ENCODE measurements at regions not wholly inside any gene's neighbourhood (a gene's known extent, or its start where the extent isn't known, plus 50 kb on each side); places are given as distances from the start of the nearest gene placed in this dataset.

DNA sequence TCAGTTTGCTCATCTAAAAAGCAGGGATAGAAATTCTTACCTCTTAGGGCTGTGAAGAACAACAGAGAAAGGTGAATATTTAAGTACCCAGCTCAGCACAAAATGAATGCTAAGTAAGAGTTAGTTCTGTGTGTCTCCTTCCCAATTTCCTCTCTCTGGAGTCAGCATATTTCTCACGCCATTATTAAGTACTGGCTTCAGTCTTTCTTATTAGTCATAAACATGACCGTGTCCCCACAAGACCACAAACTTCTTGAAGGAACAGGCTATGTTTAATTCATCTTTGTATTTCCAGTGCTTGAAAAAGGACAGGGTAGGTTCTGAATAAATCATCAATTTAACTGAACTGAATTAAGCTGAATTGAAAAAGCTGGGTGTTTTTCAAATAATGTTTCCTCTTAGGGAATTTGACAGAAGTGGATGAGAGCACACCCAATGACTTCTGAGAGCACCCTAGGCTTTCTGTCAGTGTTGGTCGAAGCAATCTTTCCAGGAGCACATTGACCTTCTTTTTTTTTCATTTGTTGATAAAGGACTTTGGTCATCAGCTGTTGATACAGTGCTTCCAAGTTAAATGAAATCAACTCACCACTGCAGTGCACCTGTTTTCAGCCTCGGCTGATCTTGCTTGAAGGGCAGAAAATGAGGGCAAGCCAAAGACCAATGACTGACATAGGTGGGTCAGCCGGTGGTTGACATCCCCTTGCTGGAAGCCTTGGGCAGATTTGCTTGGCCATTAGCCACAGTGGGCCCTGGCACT lies 324.6 kb downstream of the MFSD1 start:
- no peak for DNase-seq
- Histone ChIP-seq H4K20me1 (ENCODE audit: insufficient read depth, low read depth, low read length) (no peaks in the 10 kb centered on the region), H3K4me3 (ENCODE audit: low read length) (no peak overlapping the region), H3K79me2 (ENCODE audit: low read length) (no peaks in the 10 kb centered on the region), H3K4me1 (ENCODE audit: low read length) (no peaks in the 10 kb centered on the region), H3K27ac (ENCODE audit: low read length) (no peak overlapping the region), H3K9me3 (ENCODE audit: low read length) (no peaks in the 10 kb centered on the region), H2AFZ (ENCODE audit: low read length) (no peak overlapping the region), H3K9ac (ENCODE audit: low read length) (no peak overlapping the region), H3K9me2 (replicated peaks; ENCODE audit: insufficient read depth, low read length) (no peaks in the 10 kb centered on the region), H3K27me3 (ENCODE audit: low read length) (no peaks in the 10 kb centered on the region), H3K36me3 (ENCODE audit: insufficient read depth, low read length) (no peaks in the 10 kb centered on the region), H3K4me2 (ENCODE audit: low read depth, low read length, poor library complexity, severe bottlenecking) (no peak overlapping the region)

DNA sequence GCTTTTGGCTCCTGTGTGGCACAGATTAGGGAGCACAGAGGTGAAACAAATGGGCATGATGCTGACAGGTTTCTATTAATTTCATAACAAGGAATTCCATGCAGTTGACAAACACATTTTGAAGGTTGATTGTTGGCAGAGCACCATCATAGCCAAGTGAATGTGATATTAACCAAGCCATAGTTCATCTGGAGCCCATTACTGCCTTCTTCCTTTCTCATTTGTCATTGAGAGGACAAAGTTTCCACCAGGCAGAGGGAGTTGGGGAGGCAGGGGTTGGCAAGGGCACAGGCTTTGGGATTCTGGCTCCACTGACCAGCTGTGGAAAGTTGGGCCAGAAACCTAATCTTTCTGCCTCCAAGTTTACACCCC lies 325.2 kb downstream of the MFSD1 start:
- Histone ChIP-seq H3K4me2 (ENCODE audit: low read depth, low read length, poor library complexity, severe bottlenecking) (no peak overlapping the region), H3K36me3 (ENCODE audit: insufficient read depth, low read length) (no peaks in the 10 kb centered on the region), H3K9me2 (replicated peaks; ENCODE audit: insufficient read depth, low read length) (no peaks in the 10 kb centered on the region), H2AFZ (ENCODE audit: low read length) (no peak overlapping the region), H3K4me3 (ENCODE audit: low read length) (no peak overlapping the region), H3K79me2 (ENCODE audit: low read length) (no peaks in the 10 kb centered on the region), H3K9ac (ENCODE audit: low read length) (no peak overlapping the region), H4K20me1 (ENCODE audit: insufficient read depth, low read depth, low read length) (no peaks in the 10 kb centered on the region), H3K9me3 (ENCODE audit: low read length) (no peaks in the 10 kb centered on the region), H3K27me3 (ENCODE audit: low read length) (no peaks in the 10 kb centered on the region), H3K4me1 (ENCODE audit: low read length) (no peaks in the 10 kb centered on the region), H3K27ac (ENCODE audit: low read length) (no peak overlapping the region)
- DNase-seq = no peak

DNA sequence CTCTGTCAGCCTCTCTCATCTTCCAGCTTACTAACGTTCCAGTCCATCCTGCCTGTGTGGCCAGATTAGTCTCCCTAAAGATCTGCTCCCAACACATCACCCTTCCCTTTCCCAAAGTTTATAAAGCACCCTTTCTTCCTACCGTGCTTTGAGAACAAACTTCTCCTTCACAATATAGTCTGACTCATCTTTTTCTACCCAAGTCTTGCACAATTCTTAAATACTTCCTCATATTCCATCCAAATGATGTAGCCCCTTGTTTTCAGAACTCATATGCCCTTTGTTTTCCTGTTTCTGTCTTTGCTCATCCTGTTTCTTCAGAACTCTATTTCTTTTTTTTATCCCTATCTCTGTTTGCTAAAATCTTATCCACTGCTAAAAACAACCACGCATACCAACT lies 326.8 kb downstream of the MFSD1 start:
- Histone ChIP-seq H3K27me3 (ENCODE audit: low read length) (no peaks in the 10 kb centered on the region), H3K9me3 (ENCODE audit: low read length) (no peaks in the 10 kb centered on the region), H4K20me1 (ENCODE audit: insufficient read depth, low read depth, low read length) (no peaks in the 10 kb centered on the region)

DNA sequence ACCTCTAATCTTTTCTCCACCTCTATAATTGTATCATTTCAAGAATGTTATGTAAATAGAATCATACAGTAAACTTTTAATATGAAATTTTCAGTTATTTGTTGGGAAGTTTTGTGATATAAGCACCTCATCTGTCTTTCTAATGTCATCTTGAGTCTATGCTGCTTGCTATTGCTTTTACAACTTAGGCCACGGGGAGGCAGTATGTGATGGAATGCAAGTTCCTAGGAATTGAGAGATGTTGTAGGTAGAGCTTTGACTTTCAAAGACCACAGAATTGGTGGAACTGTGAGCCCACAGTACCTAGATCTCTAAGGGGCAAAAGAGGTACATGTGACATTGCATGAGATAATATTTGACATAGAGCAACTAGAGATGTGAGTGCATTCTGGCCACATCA lies 328.3 kb downstream of the MFSD1 start:
- H4K20me1 ChIP-seq (ENCODE audit: insufficient read depth, low read depth, low read length) = no peaks in the 10 kb centered on the region
- peak; percentile 75 for DNase-seq
- no peak overlapping the region for H3K27ac ChIP-seq (ENCODE audit: low read length)
- H3K9me3 ChIP-seq (ENCODE audit: low read length) = no peaks in the 10 kb centered on the region
- no peaks in the 10 kb centered on the region for H3K9me2 ChIP-seq (replicated peaks; ENCODE audit: insufficient read depth, low read length)
- H3K4me3 ChIP-seq (ENCODE audit: low read length) = no peak overlapping the region
- no peak overlapping the region for H3K4me2 ChIP-seq (ENCODE audit: low read depth, low read length, poor library complexity, severe bottlenecking)
- no peaks in the 10 kb centered on the region for H3K79me2 ChIP-seq (ENCODE audit: low read length)
- no peaks in the 10 kb centered on the region for H3K27me3 ChIP-seq (ENCODE audit: low read length)
- no peak overlapping the region for H3K9ac ChIP-seq (ENCODE audit: low read length)
- no peak overlapping the region for H2AFZ ChIP-seq (ENCODE audit: low read length)
- H3K4me1 ChIP-seq (ENCODE audit: low read length) = no peaks in the 10 kb centered on the region
- no peaks in the 10 kb centered on the region for H3K36me3 ChIP-seq (ENCODE audit: insufficient read depth, low read length)

More for the DNA sequence above, 326.8 kb downstream of the MFSD1 start:
- Histone ChIP-seq H3K27ac (ENCODE audit: low read length) (no peak overlapping the region), H3K4me3 (ENCODE audit: low read length) (no peak overlapping the region), H3K9me2 (replicated peaks; ENCODE audit: insufficient read depth, low read length) (no peaks in the 10 kb centered on the region), H3K36me3 (ENCODE audit: insufficient read depth, low read length) (no peaks in the 10 kb centered on the region), H3K4me2 (ENCODE audit: low read depth, low read length, poor library complexity, severe bottlenecking) (no peak overlapping the region), H3K4me1 (ENCODE audit: low read length) (no peaks in the 10 kb centered on the region), H3K9ac (ENCODE audit: low read length) (no peak overlapping the region), H3K79me2 (ENCODE audit: low read length) (no peaks in the 10 kb centered on the region), H2AFZ (ENCODE audit: low read length) (no peak overlapping the region)
- no peak for DNase-seq

DNA sequence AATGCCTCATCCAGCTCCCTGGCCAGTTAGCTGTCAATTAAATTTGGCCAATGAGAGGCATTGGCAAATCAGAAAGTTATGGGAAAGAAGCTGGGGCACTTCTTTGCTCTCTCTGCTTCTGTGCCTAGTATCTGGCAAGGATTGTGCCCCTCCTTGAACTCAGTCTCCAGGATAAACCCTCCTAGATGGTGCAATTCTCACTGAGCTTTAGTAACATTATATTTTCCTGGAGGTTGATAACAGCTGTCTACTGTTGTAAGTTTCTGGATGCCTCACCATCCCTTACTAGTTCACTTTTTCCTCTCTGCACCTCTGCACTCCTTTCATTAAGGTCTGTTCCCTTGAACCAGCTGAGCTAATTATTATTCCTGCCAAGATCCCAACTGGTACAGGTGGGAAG lies 329.5 kb downstream of the MFSD1 start:
- no peaks in the 10 kb centered on the region for H3K9me3 ChIP-seq (ENCODE audit: low read length)
- no peak overlapping the region for H3K9ac ChIP-seq (ENCODE audit: low read length)
- H3K4me2 ChIP-seq (ENCODE audit: low read depth, low read length, poor library complexity, severe bottlenecking) = no peak overlapping the region
- no peaks in the 10 kb centered on the region for H3K27me3 ChIP-seq (ENCODE audit: low read length)
- H4K20me1 ChIP-seq (ENCODE audit: insufficient read depth, low read depth, low read length) = no peaks in the 10 kb centered on the region
- no peak overlapping the region for H3K27ac ChIP-seq (ENCODE audit: low read length)
- H2AFZ ChIP-seq (ENCODE audit: low read length) = no peak overlapping the region
- DNase-seq = no peak
- no peaks in the 10 kb centered on the region for H3K4me1 ChIP-seq (ENCODE audit: low read length)
- H3K9me2 ChIP-seq (replicated peaks; ENCODE audit: insufficient read depth, low read length) = no peaks in the 10 kb centered on the region
- no peaks in the 10 kb centered on the region for H3K36me3 ChIP-seq (ENCODE audit: insufficient read depth, low read length)
- no peak overlapping the region for H3K4me3 ChIP-seq (ENCODE audit: low read length)
- no peaks in the 10 kb centered on the region for H3K79me2 ChIP-seq (ENCODE audit: low read length)

DNA sequence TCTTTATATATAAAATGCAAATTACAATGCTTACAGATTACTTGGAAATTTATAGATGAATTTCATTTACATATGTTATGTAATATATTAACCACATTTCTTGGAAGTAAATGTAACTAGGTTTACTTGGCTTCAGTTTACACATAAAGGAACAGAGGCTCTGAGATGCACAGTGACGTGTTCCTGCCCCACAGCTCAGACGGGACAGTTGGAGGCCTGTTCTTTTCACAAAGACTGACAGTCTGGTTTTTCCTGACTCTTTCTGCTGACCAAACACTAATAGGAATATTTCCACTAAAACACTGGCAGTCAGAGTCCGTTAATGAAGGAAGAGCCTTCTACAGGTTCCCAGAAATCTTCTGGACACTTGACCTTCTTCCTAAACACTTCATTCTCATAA lies 336.1 kb downstream of the MFSD1 start:
- Histone ChIP-seq H3K9me2 (replicated peaks; ENCODE audit: insufficient read depth, low read length) (no peaks in the 10 kb centered on the region), H3K27ac (ENCODE audit: low read length) (no peak overlapping the region), H4K20me1 (ENCODE audit: insufficient read depth, low read depth, low read length) (no peaks in the 10 kb centered on the region), H3K36me3 (ENCODE audit: insufficient read depth, low read length) (no peaks in the 10 kb centered on the region), H3K9me3 (ENCODE audit: low read length) (no peaks in the 10 kb centered on the region), H3K4me2 (ENCODE audit: low read depth, low read length, poor library complexity, severe bottlenecking) (no peak overlapping the region), H3K4me1 (ENCODE audit: low read length) (no peaks in the 10 kb centered on the region), H3K79me2 (ENCODE audit: low read length) (no peaks in the 10 kb centered on the region), H3K9ac (ENCODE audit: low read length) (no peak overlapping the region), H2AFZ (ENCODE audit: low read length) (no peak overlapping the region), H3K4me3 (ENCODE audit: low read length) (no peak overlapping the region), H3K27me3 (ENCODE audit: low read length) (no peaks in the 10 kb centered on the region)
- DNase-seq = no peak

DNA sequence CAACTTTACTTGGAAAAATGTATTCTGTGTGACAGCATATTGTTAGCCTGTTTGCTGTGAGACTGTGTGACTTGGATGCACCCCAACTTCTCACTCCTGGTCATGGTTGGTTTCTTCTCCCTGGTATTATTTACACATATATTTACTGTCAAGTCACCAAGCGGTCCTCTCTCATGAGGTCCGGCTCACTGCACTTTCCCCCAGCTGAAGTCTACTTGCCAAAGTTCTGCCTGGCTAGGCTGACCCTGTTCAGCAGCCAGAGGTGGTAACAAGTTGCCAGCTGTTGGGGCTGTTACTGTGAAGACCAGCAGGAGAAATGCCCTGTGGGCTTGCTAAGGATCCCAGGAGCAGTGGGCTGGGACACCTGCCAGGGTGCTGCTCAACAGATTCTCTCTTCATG lies 337.5 kb downstream of the MFSD1 start:
- DNase-seq = no peak
- H2AFZ ChIP-seq (ENCODE audit: low read length) = no peak overlapping the region
- no peaks in the 10 kb centered on the region for H3K9me2 ChIP-seq (replicated peaks; ENCODE audit: insufficient read depth, low read length)
- no peaks in the 10 kb centered on the region for H3K79me2 ChIP-seq (ENCODE audit: low read length)
- no peaks in the 10 kb centered on the region for H3K9me3 ChIP-seq (ENCODE audit: low read length)
- no peaks in the 10 kb centered on the region for H4K20me1 ChIP-seq (ENCODE audit: insufficient read depth, low read depth, low read length)
- H3K27me3 ChIP-seq (ENCODE audit: low read length) = no peaks in the 10 kb centered on the region
- no peak overlapping the region for H3K4me3 ChIP-seq (ENCODE audit: low read length)
- H3K9ac ChIP-seq (ENCODE audit: low read length) = no peak overlapping the region
- H3K4me2 ChIP-seq (ENCODE audit: low read depth, low read length, poor library complexity, severe bottlenecking) = no peak overlapping the region
- H3K36me3 ChIP-seq (ENCODE audit: insufficient read depth, low read length) = no peaks in the 10 kb centered on the region
- no peaks in the 10 kb centered on the region for H3K4me1 ChIP-seq (ENCODE audit: low read length)
- H3K27ac ChIP-seq (ENCODE audit: low read length) = no peak overlapping the region

DNA sequence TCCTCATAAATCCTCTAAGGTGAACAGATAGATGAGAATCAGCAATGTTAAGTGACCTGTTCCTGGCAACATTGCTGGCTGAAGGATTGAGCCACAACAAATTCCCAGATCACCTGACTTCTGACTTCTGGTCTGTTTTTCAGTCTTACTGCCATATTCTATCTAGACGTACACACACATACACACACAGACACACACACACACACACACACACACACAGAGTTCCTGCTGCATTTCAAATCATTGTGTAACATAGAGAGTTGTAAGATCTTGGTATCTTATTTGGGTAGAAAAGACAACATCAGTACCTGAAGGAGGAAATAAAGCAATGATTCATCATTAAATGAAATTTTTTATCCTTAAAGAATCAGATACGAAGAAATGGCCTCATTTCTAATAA lies 342.6 kb downstream of the MFSD1 start:
- H3K4me3 ChIP-seq (ENCODE audit: low read length) = no peak overlapping the region
- H3K9me3 ChIP-seq (ENCODE audit: low read length) = no peaks in the 10 kb centered on the region
- H3K4me2 ChIP-seq (ENCODE audit: low read depth, low read length, poor library complexity, severe bottlenecking) = no peak overlapping the region
- no peak overlapping the region for H2AFZ ChIP-seq (ENCODE audit: low read length)
- DNase-seq = no peak
- H3K4me1 ChIP-seq (ENCODE audit: low read length) = no peaks in the 10 kb centered on the region
- no peak overlapping the region for H3K9ac ChIP-seq (ENCODE audit: low read length)
- no peaks in the 10 kb centered on the region for H3K27me3 ChIP-seq (ENCODE audit: low read length)
- no peaks in the 10 kb centered on the region for H4K20me1 ChIP-seq (ENCODE audit: insufficient read depth, low read depth, low read length)
- H3K79me2 ChIP-seq (ENCODE audit: low read length) = no peaks in the 10 kb centered on the region
- no peak overlapping the region for H3K27ac ChIP-seq (ENCODE audit: low read length)
- H3K9me2 ChIP-seq (replicated peaks; ENCODE audit: insufficient read depth, low read length) = no peaks in the 10 kb centered on the region
- H3K36me3 ChIP-seq (ENCODE audit: insufficient read depth, low read length) = no peaks in the 10 kb centered on the region
